Glutamatergic neuron (in vitro differentiated cells): ENCODE measurements at regions not wholly inside any gene's neighbourhood (a gene's known extent, or its start where the extent isn't known, plus 50 kb on each side); places are given as distances from the start of the nearest gene placed in this dataset.

Experiments
- DNase-seq: peaks from one replicate; pipeline ENCODE4 v3.0.0; 2022
- H3K27ac Mint-ChIP-seq: one replicate; pipeline ENCODE4 v1.8.0; 2020; ENCODE audit warnings: mild to moderate bottlenecking, mixed read lengths, inconsistent platforms; ENCODE audit not compliant: unreplicated experiment
- H3K27me3 Mint-ChIP-seq: one replicate; pipeline ENCODE4 v1.8.0; 2020; ENCODE audit warnings: mild to moderate bottlenecking, moderate library complexity, mixed read lengths, inconsistent platforms; ENCODE audit not compliant: unreplicated experiment
- H3K36me3 Mint-ChIP-seq: one replicate; pipeline ENCODE4 v1.8.0; 2020; ENCODE audit warnings: mild to moderate bottlenecking, mixed read lengths, inconsistent platforms; ENCODE audit not compliant: unreplicated experiment
- H3K4me1 Mint-ChIP-seq: one replicate; pipeline ENCODE4 v1.8.0; 2020; ENCODE audit warnings: mild to moderate bottlenecking, low read depth, mixed read lengths, inconsistent platforms; ENCODE audit not compliant: unreplicated experiment
- H3K4me3 Mint-ChIP-seq: one replicate; pipeline ENCODE4 v1.8.0; 2020; ENCODE audit warnings: mild to moderate bottlenecking, mixed read lengths, inconsistent platforms; ENCODE audit not compliant: unreplicated experiment
- H3K9me3 Mint-ChIP-seq: one replicate; pipeline ENCODE4 v1.8.0; 2020; ENCODE audit warnings: mild to moderate bottlenecking, moderate library complexity, mixed read lengths, inconsistent platforms; ENCODE audit not compliant: unreplicated experiment
- CTCF ChIP-seq: fragments of 200-600 bp; sonication (generic); IDR thresholded peaks from one replicate; pipeline ENCODE4 v1.5.0; 2021; ENCODE audit not compliant: partially characterized antibody, unreplicated experiment

- Mint-ChIP-seq H3K9me3 (peaks cover 2% of the 10 kb centered on the region), H3K27me3 (peaks cover 2% of the 10 kb centered on the region), H3K4me1 (no peaks in the 10 kb centered on the region), H3K4me3 (no peak overlapping the region), H3K36me3 (no peaks in the 10 kb centered on the region), H3K27ac (no peak overlapping the region)
- no peak for TF ChIP-seq CTCF
- no peak for DNase-seq
Measured at GRCh38 chr6:108737594-108738546, 110.4 kb upstream of the ARMC2 start.

- no peak overlapping the region for H3K4me3 Mint-ChIP-seq
Measured at GRCh38 chr6:108738684-108739416, 109.4 kb upstream of the ARMC2 start.

GRCh38 chr6:108739496-108740330 is 108.5 kb upstream of the ARMC2 start:
- H3K36me3 Mint-ChIP-seq = no peaks in the 10 kb centered on the region
- peaks cover 3% of the 10 kb centered on the region for H3K4me1 Mint-ChIP-seq
- no peak overlapping the region for H3K4me3 Mint-ChIP-seq
- no peak overlapping the region for H3K27ac Mint-ChIP-seq
- peaks cover 2% of the 10 kb centered on the region for H3K9me3 Mint-ChIP-seq
- H3K27me3 Mint-ChIP-seq = peaks cover 2% of the 10 kb centered on the region
- DNase-seq = no peak
- TF ChIP-seq CTCF = no peak

More at GRCh38 chr6:108738684-108739416, 109.4 kb upstream of the ARMC2 start:
- no peak for DNase-seq
- Mint-ChIP-seq H3K27ac (no peak overlapping the region), H3K9me3 (peaks cover 2% of the 10 kb centered on the region), H3K36me3 (no peaks in the 10 kb centered on the region), H3K4me1 (no peaks in the 10 kb centered on the region), H3K27me3 (peaks cover 2% of the 10 kb centered on the region)
- TF ChIP-seq CTCF = no peak

- peaks cover 7% of the 10 kb centered on the region for H3K27me3 Mint-ChIP-seq
- H3K27ac Mint-ChIP-seq = no peak overlapping the region
Measured at GRCh38 chr6:108741331-108741989, 106.8 kb upstream of the ARMC2 start.

More at GRCh38 chr6:108741331-108741989, 106.8 kb upstream of the ARMC2 start:
- Mint-ChIP-seq H3K4me3 (no peak overlapping the region), H3K4me1 (peaks cover 13% of the 10 kb centered on the region), H3K9me3 (no peaks in the 10 kb centered on the region), H3K36me3 (no peaks in the 10 kb centered on the region)
- no peak for TF ChIP-seq CTCF
- no peak for DNase-seq
